ENCODE measurements at regions not wholly inside any gene's neighbourhood (a gene's known extent, or its start where the extent isn't known, plus 50 kb on each side); places are given as distances from the start of the nearest gene placed in this dataset.

GRCh38 chr18:45329316-45329715 is 286.0 kb upstream of the SLC14A2 start:
- TF ChIP-seq CTCF (conservative IDR thresholded peaks at IDR 0.05; ENCODE audit: low read depth in 2 of 2), result no peak
- TF ChIP-seq EZH2 (IDR thresholded peaks at IDR 0.05; ENCODE audit: low read depth, unreplicated experiment), result no peak
- no peak for TF ChIP-seq POLR2AphosphoS5 (IDR thresholded peaks at IDR 0.05; ENCODE audit: low read depth)
